Loucy (cell line): ENCODE measurements at regions not wholly inside any gene's neighbourhood (a gene's known extent, or its start where the extent isn't known, plus 50 kb on each side); places are given as distances from the start of the nearest gene placed in this dataset.

Source experiments
- H2AFZ ChIP-seq: fragments of 200-600 bp; sonication (generic); 2 replicates; pipeline ENCODE4 v1.6.0; 2016; ENCODE audit warnings: antibody characterized with exemption, mild to moderate bottlenecking, low read length, moderate library complexity
- H3F3A ChIP-seq: fragments of 200-600 bp; 2 replicates; pipeline ENCODE4 v1.6.0; 2016; ENCODE audit warnings: antibody characterized with exemption, low read depth, mild to moderate bottlenecking
- H3K27me3 ChIP-seq: fragments of 200-600 bp; sonication (generic); 2 replicates; pipeline ENCODE4 v1.6.1; 2014; ENCODE audit warnings: low read length, mild to moderate bottlenecking; ENCODE audit not compliant: insufficient read depth, poor library complexity, severe bottlenecking
- H3K36me3 ChIP-seq: fragments of 200-600 bp; sonication (generic); 2 replicates; pipeline ENCODE4 v1.6.1; 2016; ENCODE audit warnings: low read length; ENCODE audit not compliant: insufficient read depth
- H3K4me1 ChIP-seq: fragments of 200-600 bp; sonication (generic); 2 replicates; pipeline ENCODE4 v1.5.1; 2014; ENCODE audit warnings: low read length, mild to moderate bottlenecking; ENCODE audit not compliant: insufficient read depth, poor library complexity, severe bottlenecking
- H3K4me2 ChIP-seq: fragments of 200-600 bp; sonication (generic); 2 replicates; pipeline ENCODE4 v1.6.0; 2014; ENCODE audit warnings: antibody characterized with exemption, low read length, low read depth, mild to moderate bottlenecking; ENCODE audit not compliant: poor library complexity, severe bottlenecking
- H3K4me3 ChIP-seq: fragments of 200-600 bp; sonication (generic); 2 replicates; pipeline ENCODE4 v1.5.1; 2014; ENCODE audit warnings: low read length, mild to moderate bottlenecking, mixed read lengths; ENCODE audit not compliant: poor library complexity, severe bottlenecking
- H3K79me2 ChIP-seq: fragments of 200-600 bp; sonication (generic); 2 replicates; pipeline ENCODE4 v1.6.1; 2014; ENCODE audit warnings: low read length; ENCODE audit not compliant: insufficient read depth
- H3K9ac ChIP-seq: fragments of 200-600 bp; sonication (generic); 2 replicates; pipeline ENCODE4 v1.6.0; 2014; ENCODE audit warnings: mild to moderate bottlenecking, low read depth, low read length, moderate library complexity; ENCODE audit not compliant: poor library complexity, severe bottlenecking
- H3K9me2 ChIP-seq: fragments of 200-600 bp; sonication (generic); replicated peaks from 2 replicates; pipeline ENCODE4 v1.6.1; 2016; ENCODE audit warnings: low read depth, low read length, mixed read lengths
- H3K9me3 ChIP-seq: fragments of 200-600 bp; sonication (generic); 2 replicates; pipeline ENCODE4 v1.6.1; 2014; ENCODE audit warnings: mild to moderate bottlenecking, antibody characterized with exemption, low read length, low read depth; ENCODE audit not compliant: insufficient read depth
- H4K20me1 ChIP-seq: fragments of 200-600 bp; sonication (generic); 2 replicates; pipeline ENCODE4 v1.6.0; 2014; ENCODE audit warnings: antibody characterized with exemption, low read length, mild to moderate bottlenecking; ENCODE audit not compliant: insufficient read depth, poor library complexity, severe bottlenecking
- EZH2phosphoT487 ChIP-seq: fragments of 200-600 bp; IDR thresholded peaks from 2 replicates; pipeline ENCODE4 v1.6.1; 2018; ENCODE audit warnings: antibody characterized with exemption, mild to moderate bottlenecking, moderate library complexity, borderline replicate concordance
- TF ChIP-seq, protein P1 (sequence below): fragments of 200-600 bp; sonication (generic); conservative IDR thresholded peaks from 2 replicates; pipeline ENCODE4 v1.5.1; 2014; ENCODE audit warnings: mild to moderate bottlenecking, antibody characterized with exemption, low read length

DNA sequence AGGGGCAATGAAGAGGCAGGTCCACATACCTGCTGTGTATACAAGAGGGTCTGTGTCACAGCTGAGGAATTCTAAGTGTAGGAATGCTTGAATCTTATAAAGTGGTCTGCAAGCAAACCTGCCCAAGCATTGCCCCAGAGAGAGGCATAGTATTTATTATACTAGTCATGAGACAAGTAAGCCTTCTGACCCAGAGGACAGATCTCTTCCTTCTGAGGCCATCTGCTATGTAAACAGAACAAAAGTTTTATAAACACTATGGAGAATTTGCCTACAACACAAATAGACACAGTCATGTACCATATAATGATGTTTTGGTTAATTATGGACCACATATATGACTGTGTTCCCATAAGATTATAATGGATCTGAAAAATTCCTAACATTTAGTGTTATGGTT is 388.2 kb downstream of the NEBL start:
- no peak for TF ChIP-seq EZH2phosphoT487
- TF ChIP-seq, protein P1, sequence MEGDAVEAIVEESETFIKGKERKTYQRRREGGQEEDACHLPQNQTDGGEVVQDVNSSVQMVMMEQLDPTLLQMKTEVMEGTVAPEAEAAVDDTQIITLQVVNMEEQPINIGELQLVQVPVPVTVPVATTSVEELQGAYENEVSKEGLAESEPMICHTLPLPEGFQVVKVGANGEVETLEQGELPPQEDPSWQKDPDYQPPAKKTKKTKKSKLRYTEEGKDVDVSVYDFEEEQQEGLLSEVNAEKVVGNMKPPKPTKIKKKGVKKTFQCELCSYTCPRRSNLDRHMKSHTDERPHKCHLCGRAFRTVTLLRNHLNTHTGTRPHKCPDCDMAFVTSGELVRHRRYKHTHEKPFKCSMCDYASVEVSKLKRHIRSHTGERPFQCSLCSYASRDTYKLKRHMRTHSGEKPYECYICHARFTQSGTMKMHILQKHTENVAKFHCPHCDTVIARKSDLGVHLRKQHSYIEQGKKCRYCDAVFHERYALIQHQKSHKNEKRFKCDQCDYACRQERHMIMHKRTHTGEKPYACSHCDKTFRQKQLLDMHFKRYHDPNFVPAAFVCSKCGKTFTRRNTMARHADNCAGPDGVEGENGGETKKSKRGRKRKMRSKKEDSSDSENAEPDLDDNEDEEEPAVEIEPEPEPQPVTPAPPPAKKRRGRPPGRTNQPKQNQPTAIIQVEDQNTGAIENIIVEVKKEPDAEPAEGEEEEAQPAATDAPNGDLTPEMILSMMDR: no peak
- Histone ChIP-seq H3K79me2 (no peaks in the 10 kb centered on the region), H3K36me3 (no peaks in the 10 kb centered on the region), H3K9me3 (no peaks in the 10 kb centered on the region), H3K4me3 (no peak overlapping the region), H3K9ac (no peak overlapping the region), H3K27me3 (no peaks in the 10 kb centered on the region), H3K4me1 (no peaks in the 10 kb centered on the region), H2AFZ (no peak overlapping the region), H3F3A (no peaks in the 10 kb centered on the region), H4K20me1 (no peaks in the 10 kb centered on the region), H3K9me2 (no peaks in the 10 kb centered on the region), H3K4me2 (no peak overlapping the region)

DNA sequence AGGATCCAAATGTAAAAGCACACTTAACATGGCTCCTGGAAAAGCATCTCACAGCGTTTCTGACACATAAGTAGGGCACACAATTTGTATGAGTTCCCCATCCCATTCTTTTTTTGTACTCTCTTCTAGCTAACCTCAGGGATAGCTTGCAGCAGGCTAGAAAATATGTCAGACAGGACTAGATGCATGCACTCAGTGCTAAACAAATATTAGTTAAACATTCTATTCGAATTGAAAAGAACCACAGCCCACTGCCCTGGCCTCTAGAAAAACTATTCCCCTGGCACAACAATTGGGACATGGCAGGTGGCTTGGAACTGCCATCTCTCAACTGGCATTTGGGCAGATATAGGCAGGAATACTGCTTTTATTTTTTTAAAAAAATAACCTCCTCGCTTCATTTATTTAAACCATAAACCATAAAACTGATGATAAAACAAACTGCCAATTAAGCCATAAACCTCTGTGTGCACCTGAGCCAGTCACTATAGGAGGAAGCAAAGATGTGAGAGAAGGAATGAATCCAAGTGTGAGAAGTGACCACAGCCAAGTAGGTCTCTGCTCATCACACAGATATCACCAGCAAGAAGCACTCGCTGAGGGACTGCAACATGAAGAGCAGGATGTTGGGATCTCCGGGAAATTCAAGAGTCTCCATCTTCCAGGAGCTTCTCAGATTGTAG is 394.1 kb downstream of the NEBL start:
- Histone ChIP-seq H2AFZ (no peak overlapping the region), H3F3A (no peaks in the 10 kb centered on the region), H3K4me3 (no peak overlapping the region), H4K20me1 (no peaks in the 10 kb centered on the region), H3K9me3 (no peaks in the 10 kb centered on the region), H3K4me1 (no peaks in the 10 kb centered on the region), H3K9ac (no peak overlapping the region), H3K36me3 (no peaks in the 10 kb centered on the region), H3K4me2 (no peak overlapping the region), H3K27me3 (no peaks in the 10 kb centered on the region), H3K9me2 (no peaks in the 10 kb centered on the region), H3K79me2 (no peaks in the 10 kb centered on the region)
- no peak for TF ChIP-seq EZH2phosphoT487
- TF ChIP-seq, protein P1: no peak

DNA sequence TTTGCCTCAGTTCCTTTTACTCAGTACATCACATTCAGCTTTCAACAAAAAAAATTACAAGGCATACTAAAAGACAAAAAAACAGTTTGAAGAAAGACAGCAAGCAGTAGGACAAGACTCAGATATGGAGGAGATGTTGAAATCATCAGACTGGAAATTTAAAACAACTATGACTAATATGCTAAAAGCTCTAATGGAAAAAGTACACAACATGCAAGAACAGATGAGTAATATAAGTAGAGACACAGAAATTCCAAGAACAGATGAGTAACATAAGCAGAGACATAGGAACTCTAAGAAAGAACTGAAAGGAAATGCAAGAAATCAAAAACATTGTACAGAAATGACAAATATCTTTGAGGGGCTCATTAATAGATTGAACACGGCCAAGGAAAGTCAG is 402.6 kb downstream of the NEBL start:
- H3K4me3 ChIP-seq: no peak overlapping the region
- H3K4me2 ChIP-seq: no peak overlapping the region
- no peaks in the 10 kb centered on the region for H3F3A ChIP-seq
- H4K20me1 ChIP-seq: no peaks in the 10 kb centered on the region
- no peaks in the 10 kb centered on the region for H3K9me3 ChIP-seq
- H3K9me2 ChIP-seq: no peaks in the 10 kb centered on the region
- H3K27me3 ChIP-seq: no peaks in the 10 kb centered on the region
- H3K79me2 ChIP-seq: no peaks in the 10 kb centered on the region
- H2AFZ ChIP-seq: no peak overlapping the region
- no peaks in the 10 kb centered on the region for H3K36me3 ChIP-seq
- no peaks in the 10 kb centered on the region for H3K4me1 ChIP-seq
- no peak overlapping the region for H3K9ac ChIP-seq
- no peak for TF ChIP-seq EZH2phosphoT487
- TF ChIP-seq, protein P1: no peak
